SJSA1 (cell line): ENCODE measurements at regions not wholly inside any gene's neighbourhood (a gene's known extent, or its start where the extent isn't known, plus 50 kb on each side); places are given as distances from the start of the nearest gene placed in this dataset.
"Not testable (repeated sequence)": the region's sequence is repeated elsewhere in the genome, so short reads cannot be mapped to it uniquely, and the experiment has no call there.

Experiments used
- DNase-seq, 2 experiments: peaks; one replicate each; pipeline ENCODE4 v3.0.0-alpha.2; 2015 to 2020; ENCODE audit warnings: low spot score in 2 of 2, low read depth in 1 of 2
- H3K27ac ChIP-seq: fragments of 250-450 bp; sonication (Bioruptor Pico); 2 replicates; pipeline ENCODE4 v1.5.1; 2020; ENCODE audit warnings: mild to moderate bottlenecking, moderate library complexity
- H3K27me3 ChIP-seq: fragments of 250-450 bp; sonication (Bioruptor Pico); replicated peaks from 2 replicates; pipeline ENCODE4 v1.5.1; 2020; ENCODE audit warnings: mild to moderate bottlenecking, moderate library complexity
- H3K36me3 ChIP-seq: fragments of 250-450 bp; sonication (Bioruptor Pico); 2 replicates; pipeline ENCODE4 v1.5.1; 2020; ENCODE audit warnings: mild to moderate bottlenecking
- H3K4me1 ChIP-seq: fragments of 250-450 bp; sonication (Bioruptor Pico); replicated peaks from 2 replicates; pipeline ENCODE4 v1.6.1; 2021; ENCODE audit warnings: mild to moderate bottlenecking
- H3K4me3 ChIP-seq: fragments of 250-450 bp; sonication (Bioruptor Pico); 2 replicates; pipeline ENCODE4 v1.5.1; 2020; ENCODE audit warnings: mild to moderate bottlenecking
- H3K9me3 ChIP-seq: fragments of 250-450 bp; sonication (Bioruptor Pico); replicated peaks from 2 replicates; pipeline ENCODE4 v1.5.1; 2020; ENCODE audit warnings: mild to moderate bottlenecking

- H3K4me1 ChIP-seq: no peaks in the 10 kb centered on the region
- DNase-seq: no peak
- H3K27me3 ChIP-seq: no peaks in the 10 kb centered on the region
Measured at GRCh38 chr10:57891201-57892006, 376.3 kb downstream of the IPMK start.

GRCh38 chr10:57890691-57891090, 377.0 kb downstream of the IPMK start:
- Histone ChIP-seq H3K36me3 (no peaks in the 10 kb centered on the region), H3K27ac (no peak overlapping the region), H3K4me1 (no peaks in the 10 kb centered on the region), H3K27me3 (no peaks in the 10 kb centered on the region), H3K4me3 (no peak overlapping the region), H3K9me3 (no peaks in the 10 kb centered on the region)
- DNase-seq: no peak

More at GRCh38 chr10:57891201-57892006, 376.3 kb downstream of the IPMK start:
- H3K27ac ChIP-seq: no peak overlapping the region
- H3K36me3 ChIP-seq: no peaks in the 10 kb centered on the region
- H3K4me3 ChIP-seq: no peak overlapping the region
- H3K9me3 ChIP-seq: no peaks in the 10 kb centered on the region

GRCh38 chr10:57885618-57885968, 382.1 kb downstream of the IPMK start:
- H3K36me3 ChIP-seq, DNase-seq, H3K4me1 ChIP-seq, H3K9me3 ChIP-seq, H3K27me3 ChIP-seq, H3K27ac ChIP-seq, H3K4me3 ChIP-seq: not testable (repeated sequence)

- Histone ChIP-seq H3K27ac (no peak overlapping the region), H3K27me3 (no peaks in the 10 kb centered on the region), H3K36me3 (no peaks in the 10 kb centered on the region), H3K4me3 (no peak overlapping the region), H3K4me1 (no peaks in the 10 kb centered on the region), H3K9me3 (no peaks in the 10 kb centered on the region)
- DNase-seq: no peak
Measured at GRCh38 chr10:57884965-57885617, 382.6 kb downstream of the IPMK start.

GRCh38 chr10:57884407-57884806, 383.3 kb downstream of the IPMK start:
- H3K27me3 ChIP-seq: no peaks in the 10 kb centered on the region
- no peaks in the 10 kb centered on the region for H3K36me3 ChIP-seq
- H3K9me3 ChIP-seq: no peaks in the 10 kb centered on the region
- no peaks in the 10 kb centered on the region for H3K4me1 ChIP-seq
- H3K27ac ChIP-seq: no peak overlapping the region
- H3K4me3 ChIP-seq: no peak overlapping the region
- DNase-seq: no peak

- Histone ChIP-seq H3K27ac (no peak overlapping the region), H3K4me1 (no peaks in the 10 kb centered on the region), H3K27me3 (no peaks in the 10 kb centered on the region), H3K4me3 (no peak overlapping the region), H3K9me3 (no peaks in the 10 kb centered on the region), H3K36me3 (no peaks in the 10 kb centered on the region)
- DNase-seq: no peak
Measured at GRCh38 chr10:57880446-57881227, 387.1 kb downstream of the IPMK start.

- Histone ChIP-seq H3K4me3 (no peak overlapping the region), H3K4me1 (no peaks in the 10 kb centered on the region), H3K9me3 (no peaks in the 10 kb centered on the region), H3K27ac (no peak overlapping the region), H3K36me3 (no peaks in the 10 kb centered on the region), H3K27me3 (no peaks in the 10 kb centered on the region)
- DNase-seq: no peak
Measured at GRCh38 chr10:57874810-57875209, 392.9 kb downstream of the IPMK start.

- H3K27ac ChIP-seq: no peak overlapping the region
- no peaks in the 10 kb centered on the region for H3K27me3 ChIP-seq
- no peaks in the 10 kb centered on the region for H3K9me3 ChIP-seq
- H3K4me1 ChIP-seq: no peaks in the 10 kb centered on the region
- no peaks in the 10 kb centered on the region for H3K36me3 ChIP-seq
- DNase-seq: no peak
- H3K4me3 ChIP-seq: no peak overlapping the region
Measured at GRCh38 chr10:57867241-57867640, 400.5 kb downstream of the IPMK start.

- Histone ChIP-seq H3K36me3 (no peaks in the 10 kb centered on the region), H3K9me3 (no peaks in the 10 kb centered on the region), H3K27ac (no peak overlapping the region), H3K4me1 (no peaks in the 10 kb centered on the region), H3K4me3 (no peak overlapping the region), H3K27me3 (no peaks in the 10 kb centered on the region)
- DNase-seq: no peak
Measured at GRCh38 chr10:57864765-57865680, 402.7 kb downstream of the IPMK start.

GRCh38 chr10:57849691-57850357, 417.9 kb downstream of the IPMK start:
- no peak for DNase-seq
- Histone ChIP-seq H3K36me3 (no peaks in the 10 kb centered on the region), H3K4me1 (no peaks in the 10 kb centered on the region), H3K27ac (no peak overlapping the region), H3K4me3 (no peak overlapping the region), H3K9me3 (no peaks in the 10 kb centered on the region), H3K27me3 (peaks cover 2% of the 10 kb centered on the region; the same call in 1 of the 2 replicates)

GRCh38 chr10:57846307-57847065, 421.2 kb downstream of the IPMK start:
- H3K4me3 ChIP-seq: no peak overlapping the region
- no peaks in the 10 kb centered on the region for H3K9me3 ChIP-seq
- no peak overlapping the region for H3K27ac ChIP-seq
- H3K4me1 ChIP-seq: no peaks in the 10 kb centered on the region
- DNase-seq: no peak
- H3K36me3 ChIP-seq: no peaks in the 10 kb centered on the region
- peaks cover 9% of the 10 kb centered on the region for H3K27me3 ChIP-seq

- H3K9me3 ChIP-seq: no peaks in the 10 kb centered on the region
- peaks cover 9% of the 10 kb centered on the region for H3K27me3 ChIP-seq
- no peak overlapping the region for H3K4me3 ChIP-seq
- no peak overlapping the region for H3K27ac ChIP-seq
- H3K36me3 ChIP-seq: no peaks in the 10 kb centered on the region
- H3K4me1 ChIP-seq: no peaks in the 10 kb centered on the region
- DNase-seq: no peak
Measured at GRCh38 chr10:57844387-57844998, 423.2 kb downstream of the IPMK start.
